A673 (cell line): ENCODE measurements at regions not wholly inside any gene's neighbourhood (a gene's known extent, or its start where the extent isn't known, plus 50 kb on each side); places are given as distances from the start of the nearest gene placed in this dataset.

Experiments used
- BruUV-seq: library from RNA; stranded (reverse); fragments of 400-500 nt; replicated peaks from 2 replicates; lab custom pipeline; 2021; lab: Mats Ljungman, UMichigan
- CTCF ChIA-PET: fragments of 300-600 bp; sonication (Branson Sonifier 250); formaldehyde crosslinking; loops from one replicate; lab custom pipeline; 2022; ENCODE audit warnings: antibody characterized with exemption; lab: Charles Lee
- POLR2A ChIA-PET: fragments of 300-600 bp; sonication (Branson Sonifier 250); formaldehyde crosslinking; loops from one replicate; lab custom pipeline; 2022; ENCODE audit warnings: antibody characterized with exemption; ENCODE audit not compliant: low non-redundant PET; lab: Charles Lee
- DNase-seq: peaks from one replicate; pipeline ENCODE4 v3.0.0-alpha.2; 2015; ENCODE audit warnings: low spot score
- H3K27ac ChIP-seq: fragments of 200-600 bp; sonication (generic); 2 replicates; pipeline ENCODE4 v1.5.1; 2016; ENCODE audit warnings: mixed run types, low read depth, mild to moderate bottlenecking, mixed read lengths, antibody characterized with exemption, low read length; ENCODE audit not compliant: poor library complexity, severe bottlenecking
- H3K27me3 ChIP-seq: fragments of 200-600 bp; sonication (generic); replicated peaks from 2 replicates; pipeline ENCODE4 v1.6.1; 2017; ENCODE audit warnings: mixed run types, low read depth, mild to moderate bottlenecking, mixed read lengths, antibody characterized with exemption, low read length; ENCODE audit not compliant: insufficient read depth, poor library complexity
- H3K36me3 ChIP-seq: fragments of 200-600 bp; sonication (generic); 2 replicates; pipeline ENCODE4 v1.6.1; 2016; ENCODE audit warnings: mixed run types, mild to moderate bottlenecking, mixed read lengths, antibody characterized with exemption, low read length; ENCODE audit not compliant: insufficient read depth, poor library complexity, severe bottlenecking
- H3K4me1 ChIP-seq: fragments of 200-600 bp; sonication (generic); 2 replicates; pipeline ENCODE4 v1.6.1; 2017; ENCODE audit warnings: mixed run types, mild to moderate bottlenecking, mixed read lengths, antibody characterized with exemption, low read length; ENCODE audit not compliant: insufficient read depth, poor library complexity, severe bottlenecking
- H3K4me3 ChIP-seq: fragments of 200-600 bp; sonication (generic); 2 replicates; pipeline ENCODE4 v1.5.1; 2016; ENCODE audit warnings: low read depth, mixed run types, mild to moderate bottlenecking, mixed read lengths, low read length; ENCODE audit not compliant: poor library complexity, severe bottlenecking
- H3K9me3 ChIP-seq: fragments of 200-600 bp; sonication (generic); 2 replicates; pipeline ENCODE4 v1.6.1; 2016; ENCODE audit warnings: mixed run types, low read depth, mild to moderate bottlenecking, mixed read lengths, antibody characterized with exemption, low read length; ENCODE audit not compliant: poor library complexity, severe bottlenecking
- EZH2 ChIP-seq: fragments of 200-600 bp; sonication (generic); IDR thresholded peaks from 2 replicates; pipeline ENCODE4 v1.6.1; 2017; ENCODE audit warnings: borderline replicate concordance, low read depth, mild to moderate bottlenecking, mixed read lengths, antibody characterized with exemption, low read length; ENCODE audit not compliant: poor library complexity, severe bottlenecking
- intact Hi-C: fragments of 100-400 bp; cut with micrococcal nuclease; formaldehyde crosslinking; loops from one replicate; pipeline ENCODE4 v1.10.0; 2022; ENCODE audit not compliant: unreplicated experiment
- TF ChIP-seq, protein P1 (sequence below): fragments of 300-800, 200-600 bp; sonication (generic); conservative IDR thresholded peaks from 2 replicates; pipeline ENCODE4 v1.5.1; 2017; ENCODE audit warnings: low read depth, mild to moderate bottlenecking, antibody characterized with exemption, low read length, moderate library complexity, mixed read lengths

DNA sequence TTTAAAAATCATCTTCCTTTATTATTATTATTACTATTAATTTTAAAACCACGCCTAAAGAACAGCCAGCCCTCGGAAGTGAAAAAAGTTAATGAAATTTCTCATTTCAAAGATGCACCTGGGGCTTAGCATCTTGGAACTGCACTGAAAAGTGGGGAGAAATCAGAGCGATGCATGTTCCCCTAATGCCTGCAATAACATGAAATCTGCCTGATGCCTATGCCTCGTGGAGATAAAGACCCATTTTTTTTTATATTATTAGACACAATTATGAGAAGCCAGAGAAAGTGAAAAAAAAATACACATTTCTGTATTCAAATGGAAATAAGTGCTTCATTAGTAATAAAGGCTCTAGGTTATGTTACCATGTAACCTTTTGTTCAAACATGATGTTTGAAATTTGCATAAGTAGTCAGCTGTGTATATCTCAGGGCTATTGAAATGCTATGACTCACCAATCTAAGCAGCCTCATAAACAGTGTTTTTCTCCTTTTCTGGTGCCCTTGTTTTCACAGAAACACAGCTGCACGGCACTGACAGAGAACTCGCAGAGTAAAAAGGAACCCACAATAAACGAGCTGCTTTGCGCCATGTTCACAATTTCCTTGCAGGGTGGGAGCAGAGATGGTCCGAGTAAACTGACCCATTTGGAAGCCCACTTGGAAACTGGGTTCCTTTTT is 175.8 kb upstream of the PRKCQ start:
- no TSS peak for BruUV-seq
- no peaks in the 10 kb centered on the region for H3K36me3 ChIP-seq
- intact Hi-C loops: no loop called here
- H3K9me3 ChIP-seq: peaks cover 3% of the 10 kb centered on the region
- TF ChIP-seq, protein P1, sequence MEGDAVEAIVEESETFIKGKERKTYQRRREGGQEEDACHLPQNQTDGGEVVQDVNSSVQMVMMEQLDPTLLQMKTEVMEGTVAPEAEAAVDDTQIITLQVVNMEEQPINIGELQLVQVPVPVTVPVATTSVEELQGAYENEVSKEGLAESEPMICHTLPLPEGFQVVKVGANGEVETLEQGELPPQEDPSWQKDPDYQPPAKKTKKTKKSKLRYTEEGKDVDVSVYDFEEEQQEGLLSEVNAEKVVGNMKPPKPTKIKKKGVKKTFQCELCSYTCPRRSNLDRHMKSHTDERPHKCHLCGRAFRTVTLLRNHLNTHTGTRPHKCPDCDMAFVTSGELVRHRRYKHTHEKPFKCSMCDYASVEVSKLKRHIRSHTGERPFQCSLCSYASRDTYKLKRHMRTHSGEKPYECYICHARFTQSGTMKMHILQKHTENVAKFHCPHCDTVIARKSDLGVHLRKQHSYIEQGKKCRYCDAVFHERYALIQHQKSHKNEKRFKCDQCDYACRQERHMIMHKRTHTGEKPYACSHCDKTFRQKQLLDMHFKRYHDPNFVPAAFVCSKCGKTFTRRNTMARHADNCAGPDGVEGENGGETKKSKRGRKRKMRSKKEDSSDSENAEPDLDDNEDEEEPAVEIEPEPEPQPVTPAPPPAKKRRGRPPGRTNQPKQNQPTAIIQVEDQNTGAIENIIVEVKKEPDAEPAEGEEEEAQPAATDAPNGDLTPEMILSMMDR: no peak
- TF ChIP-seq EZH2: no peak
- H3K4me3 ChIP-seq: no peak overlapping the region
- peaks cover 42% of the 10 kb centered on the region for H3K4me1 ChIP-seq
- no peaks in the 10 kb centered on the region for H3K27me3 ChIP-seq
- POLR2A ChIA-PET: no interaction called here
- peak overlapping the region; percentile 33 for H3K27ac ChIP-seq
- DNase-seq: peak; percentile 80
- CTCF ChIA-PET: no interaction called here

DNA sequence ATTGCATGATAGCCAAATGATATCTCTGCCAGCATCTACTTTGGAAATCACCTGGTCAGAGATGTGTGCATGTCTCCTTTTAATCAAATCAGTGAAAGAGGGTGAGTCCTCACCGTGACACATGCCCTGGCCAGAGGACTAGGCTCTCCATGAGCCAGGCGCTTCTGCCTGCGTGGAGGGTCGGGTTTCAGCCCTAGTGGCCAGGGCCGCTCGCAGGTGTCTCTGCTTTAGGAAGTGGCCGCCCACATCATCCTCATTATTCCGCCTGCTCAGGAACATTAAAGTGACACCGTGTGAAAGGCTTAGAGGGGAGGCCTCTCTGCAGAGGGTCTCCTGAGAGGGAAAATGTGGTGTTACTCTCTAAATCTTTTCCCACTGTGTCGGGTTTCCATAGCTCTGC is 173.6 kb upstream of the PRKCQ start:
- TF ChIP-seq, protein P1: no peak
- TF ChIP-seq EZH2: no peak
- ChIA-PET CTCF (no interaction called here), POLR2A (no interaction called here)
- DNase-seq: no peak
- no peaks in the 10 kb centered on the region for H3K36me3 ChIP-seq
- peaks cover 5% of the 10 kb centered on the region for H3K9me3 ChIP-seq
- intact Hi-C loops: no loop called here
- no peak overlapping the region for H3K4me3 ChIP-seq
- H3K27ac ChIP-seq: no peak overlapping the region
- no peaks in the 10 kb centered on the region for H3K27me3 ChIP-seq
- H3K4me1 ChIP-seq: peaks cover 64% of the 10 kb centered on the region
- no TSS peak for BruUV-seq

DNA sequence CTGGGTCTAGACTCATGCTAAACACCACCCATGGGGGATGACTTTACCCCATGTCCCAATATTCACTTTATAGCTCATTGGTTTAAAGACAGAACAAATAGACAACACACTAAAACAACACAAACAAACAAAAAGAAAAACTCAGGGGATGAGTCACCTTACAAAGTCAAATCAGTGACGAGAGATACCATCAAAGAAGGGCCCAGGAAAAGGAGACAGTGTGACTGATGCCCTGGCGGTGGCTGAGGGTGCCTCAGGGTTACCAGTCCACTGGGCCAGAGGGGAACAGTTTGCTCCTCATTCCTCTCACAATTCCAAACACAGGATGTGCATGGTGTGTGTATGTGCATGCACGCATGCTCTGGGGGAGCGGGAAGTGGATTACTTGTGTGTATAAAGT is 171.3 kb upstream of the PRKCQ start:
- Histone ChIP-seq H3K4me1 (peaks cover 70% of the 10 kb centered on the region), H3K27me3 (no peaks in the 10 kb centered on the region), H3K9me3 (peaks cover 5% of the 10 kb centered on the region), H3K27ac (no peak overlapping the region), H3K4me3 (no peak overlapping the region), H3K36me3 (no peaks in the 10 kb centered on the region)
- ChIA-PET CTCF (no interaction called here), POLR2A (no interaction called here)
- TF ChIP-seq, protein P1: no peak
- TF ChIP-seq EZH2: no peak
- no peak for DNase-seq
- intact Hi-C loops: no loop called here
- no TSS peak for BruUV-seq
